NCI-H774 (cell line): ENCODE measurements at regions not wholly inside any gene's neighbourhood (a gene's known extent, or its start where the extent isn't known, plus 50 kb on each side); places are given as distances from the start of the nearest gene placed in this dataset.

Source experiments
- DNase-seq: peaks from one replicate; lab custom pipeline; 2025; lab: John Stamatoyannopoulos, UW

DNA sequence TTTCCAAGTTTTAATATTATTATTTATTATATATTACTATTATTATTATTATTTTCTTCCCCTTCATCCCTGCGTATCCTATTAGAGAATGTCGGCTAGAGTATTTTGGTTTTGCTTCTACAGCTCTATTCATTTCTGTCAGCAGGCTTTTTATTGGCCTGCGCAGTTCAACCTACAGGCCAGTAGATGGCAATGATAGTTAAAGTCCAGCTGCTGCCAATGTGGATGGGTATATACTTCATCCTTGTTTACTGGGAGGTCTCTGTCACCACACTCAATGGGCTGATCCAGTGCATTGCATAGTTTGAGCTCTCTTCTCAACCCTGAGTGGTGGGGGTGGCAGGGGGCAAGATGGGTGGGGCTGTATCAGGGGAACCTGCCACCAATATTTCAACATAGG lies 799.8 kb downstream of the NSUN3 start:
- DNase-seq, result no peak

DNA sequence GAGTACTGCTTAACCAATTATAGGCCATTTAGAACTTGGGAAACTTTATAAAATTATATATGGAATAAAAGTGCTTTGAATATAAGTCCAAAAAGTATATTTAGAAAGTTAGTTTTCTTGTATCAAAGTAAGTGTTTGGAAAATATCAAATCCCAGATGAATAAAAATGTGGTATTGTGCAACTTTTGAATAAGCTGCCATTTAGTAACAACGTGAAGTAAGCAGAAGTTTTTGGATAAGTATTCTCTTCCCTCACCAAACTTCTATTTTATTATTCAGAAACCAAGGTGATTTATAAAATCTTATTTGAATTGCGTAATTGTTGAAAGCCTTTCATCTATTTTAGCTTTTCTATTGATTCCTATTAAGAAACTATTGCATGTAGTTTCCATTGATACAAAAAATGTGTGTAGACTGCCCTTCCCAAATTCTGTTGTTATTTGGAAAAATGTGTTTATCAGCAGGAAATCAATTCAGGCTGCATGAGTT lies 806.2 kb downstream of the NSUN3 start:
- no peak for DNase-seq

DNA sequence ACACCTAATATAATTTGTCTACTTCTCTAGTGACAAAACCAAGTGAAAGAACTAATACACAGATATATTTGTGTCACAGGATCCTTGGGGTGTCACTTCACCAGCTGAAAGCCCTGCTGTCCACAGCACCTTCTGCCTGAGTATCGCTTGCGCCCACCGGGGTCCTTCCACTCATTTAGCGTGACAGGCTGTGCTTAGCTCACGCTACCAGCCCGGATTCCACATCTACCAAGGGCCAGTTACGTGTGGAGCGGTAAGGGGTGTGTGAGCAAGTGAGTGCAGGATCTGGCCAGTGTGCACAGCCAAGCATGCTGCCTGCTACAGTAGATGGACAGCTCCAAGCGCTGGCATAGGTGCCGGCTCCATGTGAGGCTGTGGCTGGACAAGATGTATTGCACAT lies 810.9 kb downstream of the NSUN3 start:
- no peak for DNase-seq

DNA sequence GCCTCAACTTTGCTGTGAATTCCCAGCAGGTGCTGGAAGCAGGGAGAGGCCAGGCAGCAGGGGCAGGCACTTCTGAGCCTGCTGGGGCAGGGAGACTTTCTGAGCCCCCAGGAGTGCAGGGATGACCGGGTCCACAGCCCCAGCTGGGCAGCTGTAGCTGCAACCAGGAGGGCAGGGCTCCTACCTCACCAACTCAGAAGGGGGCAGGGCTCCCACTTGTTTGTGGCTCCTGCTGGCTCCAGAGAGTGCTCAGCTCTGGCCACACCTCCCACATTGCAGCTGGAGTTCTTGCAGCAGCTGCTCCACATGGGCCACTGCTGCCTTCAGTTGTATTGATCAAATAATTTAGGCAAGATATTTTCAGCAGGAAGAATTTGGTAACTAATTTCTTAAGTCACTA lies 812.3 kb downstream of the NSUN3 start:
- DNase-seq, result no peak

DNA sequence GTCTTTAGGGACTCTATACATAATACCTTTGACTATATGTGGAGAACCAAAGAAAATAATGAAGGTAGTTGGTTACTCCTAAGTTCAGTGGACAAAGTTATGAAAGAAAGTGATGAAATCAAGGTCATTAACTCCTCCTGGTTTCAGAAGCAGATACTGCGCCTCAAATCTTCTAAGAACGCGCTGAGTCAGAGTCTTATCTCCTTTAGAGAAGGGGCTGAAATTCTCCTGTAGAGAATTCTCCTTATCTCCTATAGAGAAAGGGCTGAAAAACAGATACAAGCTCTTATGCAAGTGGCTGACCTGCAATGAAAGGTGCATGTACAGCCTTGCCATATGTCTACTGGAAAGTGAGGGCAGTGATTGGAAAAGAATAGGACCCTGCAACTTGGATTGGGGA lies 824.2 kb downstream of the NSUN3 start:
- no peak for DNase-seq

DNA sequence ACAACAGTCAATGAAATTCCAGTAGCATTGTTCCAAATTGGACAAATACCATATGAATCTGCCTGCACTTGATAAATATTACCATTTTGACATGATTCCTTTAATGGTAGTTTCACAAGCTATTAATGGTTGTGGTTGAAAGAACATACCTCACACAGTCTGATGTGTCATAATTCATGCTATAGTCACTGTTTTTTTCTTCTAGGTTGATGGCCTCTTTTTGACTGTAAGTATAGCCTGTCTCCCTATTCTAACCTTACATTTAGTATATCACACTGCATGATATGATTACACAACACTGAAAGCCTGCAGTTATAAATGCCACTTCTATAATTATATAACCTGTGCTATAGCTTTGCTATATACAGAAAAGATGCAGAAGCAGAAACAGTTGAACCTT lies 834.1 kb downstream of the NSUN3 start:
- DNase-seq, result no peak

DNA sequence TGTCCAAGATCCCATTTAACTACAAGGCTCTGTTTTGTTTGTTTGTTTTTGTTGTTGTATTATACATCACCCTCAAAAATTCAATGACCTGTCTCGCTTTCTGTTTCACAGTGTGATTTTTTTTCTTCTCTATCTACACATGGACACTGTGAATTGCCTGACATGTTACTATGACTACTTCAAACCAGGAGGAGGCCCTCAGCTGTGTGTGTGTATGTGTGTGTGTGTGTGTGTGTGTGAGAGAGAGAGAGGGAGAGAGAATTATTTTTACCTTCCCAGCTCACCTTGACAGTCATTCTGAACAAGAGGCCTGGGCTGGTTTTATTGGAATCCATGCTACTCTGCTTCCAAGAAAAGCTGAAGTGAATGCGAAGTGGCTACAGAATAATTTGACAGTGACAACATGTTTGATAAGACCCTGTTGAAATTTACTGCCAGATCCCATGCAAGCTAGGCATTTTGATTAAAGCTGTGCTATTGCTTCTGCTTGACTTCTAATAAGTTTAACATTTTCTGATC lies 841.4 kb downstream of the NSUN3 start:
- DNase-seq, result no peak

DNA sequence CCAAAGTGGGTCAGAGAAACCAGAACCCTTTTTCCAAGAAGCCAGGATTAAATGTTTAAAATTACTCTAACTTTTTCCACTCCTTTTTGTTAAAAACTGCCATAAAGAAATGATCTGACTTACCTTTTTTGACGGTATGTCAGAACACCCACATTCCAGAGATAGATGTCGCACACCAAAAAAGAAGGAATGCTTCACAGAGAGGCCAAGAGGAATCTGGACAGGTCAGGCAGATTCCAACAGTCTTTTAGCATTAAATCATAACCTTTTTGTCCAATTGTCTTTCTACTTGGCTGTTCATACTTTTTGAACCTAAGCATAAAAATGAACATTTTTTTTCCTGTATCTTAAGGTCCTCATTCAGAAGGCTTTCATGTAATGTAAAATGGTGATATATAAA lies 846.9 kb downstream of the NSUN3 start:
- DNase-seq, result no peak

DNA sequence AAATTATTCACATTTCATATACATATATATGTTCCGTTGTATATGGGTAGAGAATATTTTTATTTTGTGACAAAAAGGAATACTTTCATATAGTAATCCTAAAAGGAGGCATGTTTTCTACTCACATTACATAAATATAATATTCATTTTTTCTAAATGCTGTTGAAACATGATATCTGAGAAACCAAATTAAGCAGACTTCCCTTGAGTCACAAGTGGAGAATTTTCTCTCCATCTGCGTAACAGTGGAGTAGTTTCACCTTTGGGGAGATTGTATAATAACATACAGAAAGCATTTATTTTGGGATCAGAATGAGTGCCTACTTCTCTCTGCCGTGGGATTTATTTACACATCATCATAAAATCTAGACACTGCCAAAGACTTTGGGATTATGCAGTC lies 849.8 kb downstream of the NSUN3 start:
- DNase-seq, result no peak

DNA sequence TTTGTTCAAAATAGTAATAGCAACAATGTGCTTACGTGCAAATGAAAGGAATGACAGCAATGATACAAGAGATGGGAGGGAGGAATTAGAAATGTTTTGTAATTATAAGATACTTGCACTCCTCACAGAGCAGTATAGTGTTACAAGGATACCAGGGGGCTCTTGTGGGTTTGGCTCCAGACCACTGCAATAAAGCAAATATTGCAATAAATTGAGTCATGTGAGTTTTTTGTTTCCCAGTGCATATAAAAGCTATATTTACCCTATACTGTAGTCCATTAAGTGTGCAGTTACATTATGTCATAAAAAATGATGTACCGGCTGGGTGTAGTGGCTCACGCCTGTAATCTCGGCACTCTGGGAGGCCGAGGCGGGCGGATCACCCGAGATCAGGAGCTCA lies 864.3 kb downstream of the NSUN3 start:
- no peak for DNase-seq

DNA sequence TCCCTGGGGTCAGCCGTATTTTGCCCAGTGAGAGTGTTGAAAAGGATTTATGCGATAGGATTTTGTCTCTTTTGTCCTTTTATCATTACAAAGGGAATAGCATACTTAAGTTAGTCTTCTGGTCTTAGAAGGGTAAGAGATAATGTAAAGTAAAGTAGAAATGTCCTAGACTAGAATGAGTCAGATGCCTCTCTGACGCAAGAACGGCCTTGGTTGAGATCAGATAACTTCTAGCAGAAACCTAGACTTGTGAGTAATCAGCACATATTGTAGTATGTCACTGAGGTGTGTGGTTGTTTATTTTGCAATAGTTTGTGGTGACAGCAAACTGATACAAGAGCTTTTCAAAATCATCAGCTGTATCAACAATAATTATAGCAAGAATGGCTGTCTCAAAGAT lies 866.1 kb downstream of the NSUN3 start:
- DNase-seq, result no peak

DNA sequence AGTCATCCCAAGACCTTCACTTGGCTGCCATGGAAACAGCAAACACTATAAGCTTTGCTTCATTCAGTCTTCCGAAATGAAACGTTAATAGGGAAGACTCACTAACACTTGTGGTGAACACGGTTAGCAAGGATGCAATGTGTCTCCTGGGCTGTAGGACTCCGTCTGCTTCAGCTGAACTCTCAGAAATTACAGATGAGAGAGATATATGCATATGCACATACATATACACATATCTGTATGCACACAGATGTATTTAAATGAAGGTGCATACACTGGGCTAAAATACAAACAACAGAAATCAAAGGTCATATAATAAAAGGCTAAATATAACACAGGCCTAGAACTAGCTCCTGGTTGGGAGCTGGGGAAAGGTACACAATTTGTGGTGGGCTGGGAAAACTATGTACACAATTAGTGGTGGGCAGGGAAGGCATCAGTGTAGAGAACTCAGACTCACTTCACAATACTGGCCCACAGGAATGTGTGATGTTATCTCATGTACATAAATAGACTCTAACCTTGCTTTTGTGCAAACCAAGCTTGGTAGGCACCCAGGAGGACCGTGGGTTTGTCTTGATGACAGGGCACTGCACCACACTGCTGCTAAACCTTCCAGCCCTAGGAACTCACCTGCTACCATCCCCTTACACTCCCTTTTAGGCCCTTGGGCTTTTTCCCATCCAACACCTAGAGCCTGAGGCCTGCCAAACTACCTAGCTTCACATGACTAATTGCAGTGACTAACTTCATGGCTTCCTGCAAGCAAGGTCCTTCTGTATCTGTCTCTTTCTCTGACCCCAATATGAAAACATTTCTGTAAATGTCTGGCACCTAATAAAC lies 873.1 kb downstream of the NSUN3 start:
- DNase-seq, result no peak

DNA sequence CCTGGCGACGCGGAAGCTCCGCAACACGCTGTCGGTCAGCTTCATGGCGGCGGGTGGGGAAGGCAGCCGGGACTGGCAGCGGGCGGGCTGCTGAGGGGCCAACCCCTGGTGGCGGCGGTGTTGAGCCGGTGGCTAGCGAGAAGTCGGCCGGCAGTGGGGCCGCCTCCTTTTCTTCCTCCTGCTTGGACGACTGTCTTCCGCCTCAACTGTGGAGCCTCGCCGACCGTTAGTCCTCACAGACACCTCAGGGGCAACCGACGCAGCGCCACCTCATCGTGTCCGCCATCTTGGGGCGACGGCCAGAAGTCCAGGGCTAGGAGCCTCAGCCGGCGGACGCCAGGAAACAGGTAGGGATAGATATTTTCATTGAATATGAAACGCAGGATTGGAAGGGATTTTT lies 875.1 kb downstream of the NSUN3 start:
- no peak for DNase-seq

DNA sequence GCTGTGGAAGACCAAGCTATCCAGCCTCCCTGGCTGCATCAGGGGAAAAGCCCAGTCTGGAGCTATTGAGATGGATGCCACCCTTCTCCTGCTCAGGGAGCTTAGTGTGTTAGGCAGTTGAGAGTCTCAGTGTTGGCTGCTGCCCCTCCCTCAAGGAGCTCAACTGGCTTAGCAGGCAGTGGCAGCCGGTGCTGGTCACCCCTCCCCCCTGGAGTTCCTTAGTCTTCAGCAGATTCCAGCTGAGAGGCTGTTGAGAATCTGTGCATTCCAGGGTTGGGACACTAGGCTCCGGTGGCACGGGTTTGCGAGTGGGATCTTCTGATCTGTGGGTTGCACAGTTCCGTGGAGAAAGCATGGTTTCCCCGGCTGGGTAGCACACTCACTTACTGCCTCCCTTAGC lies 883.8 kb downstream of the NSUN3 start:
- no peak for DNase-seq

DNA sequence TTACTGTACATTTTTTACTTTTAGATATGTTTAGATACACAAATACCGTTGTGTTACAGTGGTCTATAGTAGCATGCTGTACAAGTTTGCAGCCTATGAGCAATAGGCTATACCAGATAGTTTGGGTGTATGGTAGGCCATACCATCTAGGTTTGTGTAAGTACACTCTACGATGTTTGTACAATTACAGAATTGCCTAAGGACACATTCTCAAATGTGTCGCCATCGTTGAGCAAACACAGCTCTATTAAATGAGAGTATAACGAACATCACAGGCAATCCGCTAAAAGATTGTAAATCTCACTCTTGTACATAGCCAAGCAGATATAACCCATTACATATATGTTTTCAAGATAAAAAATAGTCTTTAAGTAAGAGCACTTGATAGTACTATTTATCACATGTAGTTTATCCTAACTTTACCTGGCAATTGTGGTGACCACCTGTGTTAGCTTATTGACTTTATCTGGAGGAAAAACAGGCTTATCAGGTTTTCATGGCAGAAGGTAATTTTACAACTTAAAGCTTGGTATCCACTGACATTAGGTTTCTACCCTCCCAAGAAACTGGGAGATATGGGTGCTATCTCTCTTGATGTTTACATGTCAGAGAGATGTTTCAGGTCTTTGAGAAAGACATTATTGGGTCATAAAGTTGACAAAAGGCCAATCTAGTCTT lies 898.7 kb downstream of the NSUN3 start:
- DNase-seq, result no peak

DNA sequence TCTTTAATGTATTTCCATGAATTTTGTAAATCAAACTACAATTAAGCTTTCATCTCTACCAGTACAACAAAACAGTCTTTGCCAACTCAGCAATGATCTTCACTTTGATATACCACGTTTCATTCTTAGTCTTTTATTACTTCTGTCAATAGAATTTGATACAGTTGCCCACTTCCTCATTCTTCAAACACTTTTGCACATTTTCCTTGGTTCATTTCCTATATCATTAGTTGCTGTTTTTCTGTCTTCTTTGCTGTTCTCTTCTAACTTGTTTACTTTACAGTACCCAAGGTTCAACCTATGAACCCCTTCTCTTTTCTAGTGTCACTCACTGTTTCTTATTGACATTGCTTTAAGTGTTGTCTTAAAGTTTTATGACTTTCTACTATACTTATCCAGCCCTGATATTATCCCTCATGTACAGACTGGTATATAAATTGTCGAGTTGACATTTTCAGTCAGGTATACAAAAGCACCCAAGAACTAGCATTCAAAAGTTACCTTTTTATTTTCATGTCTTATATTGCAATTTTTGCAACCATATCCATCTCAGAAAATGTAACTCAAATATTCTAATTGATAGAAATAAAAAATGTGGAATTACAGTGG lies 903.1 kb downstream of the NSUN3 start:
- no peak for DNase-seq

DNA sequence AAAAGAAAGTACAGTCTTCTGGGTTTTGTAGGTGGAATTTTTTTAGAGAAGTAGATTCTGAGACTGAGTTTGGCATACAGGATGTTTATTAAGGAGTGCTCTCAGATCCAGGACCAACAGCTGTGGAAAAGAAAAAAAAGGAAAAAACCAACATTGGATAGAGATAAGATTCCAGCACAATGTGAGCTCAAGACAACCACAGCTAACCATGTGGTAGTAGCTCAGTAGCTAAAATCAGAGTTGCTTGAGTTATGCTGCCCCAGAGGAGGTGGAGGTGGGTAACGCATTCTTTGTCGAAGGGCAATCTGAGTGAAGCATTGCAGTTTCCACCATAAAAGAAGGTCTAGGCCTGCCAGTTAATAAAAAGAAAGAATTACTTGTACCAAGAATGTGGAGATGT lies 904.3 kb downstream of the NSUN3 start:
- no peak for DNase-seq

DNA sequence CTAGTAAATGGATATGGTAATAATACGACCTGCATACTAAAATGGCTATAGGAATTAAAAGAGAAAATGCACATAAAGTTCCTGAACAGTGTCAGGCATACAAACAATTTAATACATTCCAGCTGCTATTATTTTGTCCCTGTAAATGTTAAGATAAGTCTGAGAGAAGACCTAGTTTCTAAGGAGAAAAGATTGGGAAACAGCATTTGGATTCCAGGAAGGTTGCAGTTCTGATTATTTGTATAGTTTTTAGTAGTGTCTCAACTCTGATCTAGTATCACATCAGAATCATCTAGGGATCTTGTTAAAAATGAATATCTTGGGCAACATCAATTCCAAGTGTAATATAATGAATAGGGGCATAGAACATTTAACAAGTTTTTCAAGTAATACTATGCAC lies 905.7 kb downstream of the NSUN3 start:
- no peak for DNase-seq

DNA sequence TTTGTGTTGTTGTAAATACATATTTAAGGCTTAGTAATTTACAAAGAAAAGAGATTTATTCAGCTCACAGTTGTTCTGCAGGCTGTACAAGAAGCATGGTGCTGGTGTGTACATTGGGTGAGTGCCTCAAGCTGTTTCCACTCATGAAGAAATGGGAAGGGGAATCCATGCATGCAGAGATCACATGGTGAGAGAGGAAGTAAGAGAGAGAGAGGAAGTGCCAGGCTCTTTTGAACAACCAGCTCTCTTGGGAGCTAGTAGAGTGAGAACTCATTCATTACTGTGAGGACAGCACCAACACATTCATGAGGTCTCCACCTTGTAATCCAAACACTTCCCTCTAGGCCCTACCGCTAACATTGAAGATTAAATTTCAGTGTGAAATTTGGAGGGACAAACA lies 909.2 kb downstream of the NSUN3 start:
- no peak for DNase-seq

DNA sequence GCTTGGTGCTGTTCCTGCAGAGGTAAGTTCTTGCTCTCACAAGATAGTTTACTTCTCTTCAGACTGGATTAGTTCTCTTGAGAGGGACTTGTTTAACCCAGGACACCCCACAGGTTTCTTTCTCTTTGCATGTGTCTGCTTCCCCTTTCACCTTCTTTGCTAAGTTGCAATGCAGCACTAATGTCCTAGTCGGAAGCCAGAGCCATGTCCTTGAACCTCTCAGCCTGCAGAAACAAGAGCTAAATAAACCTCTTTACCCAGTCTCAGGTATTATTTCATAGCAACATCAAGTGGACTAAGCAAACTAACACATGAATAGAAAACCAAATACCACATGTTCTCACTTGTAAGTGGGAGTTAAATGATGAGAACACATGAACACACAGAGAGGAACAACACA lies 915.2 kb downstream of the NSUN3 start:
- peak; percentile 55 for DNase-seq

DNA sequence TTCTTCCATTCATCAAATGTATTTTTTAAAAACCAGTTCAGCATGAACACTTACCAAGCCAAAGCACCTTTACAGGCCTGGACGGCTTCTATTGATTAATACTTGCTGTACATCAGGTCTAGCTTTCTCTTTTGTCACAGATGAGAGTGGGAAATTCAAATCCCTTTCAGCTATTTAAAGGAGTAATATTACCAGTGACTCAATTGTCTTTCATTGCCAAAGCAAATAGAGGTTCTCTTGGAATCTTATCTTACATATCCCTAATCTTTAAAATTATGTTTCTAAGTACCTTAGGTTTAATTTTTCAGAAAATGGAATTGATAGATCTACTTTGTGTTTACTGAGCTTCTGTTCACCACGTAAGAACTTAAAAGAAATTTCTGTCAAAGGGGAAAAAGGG lies 922.9 kb downstream of the NSUN3 start:
- DNase-seq, result no peak

DNA sequence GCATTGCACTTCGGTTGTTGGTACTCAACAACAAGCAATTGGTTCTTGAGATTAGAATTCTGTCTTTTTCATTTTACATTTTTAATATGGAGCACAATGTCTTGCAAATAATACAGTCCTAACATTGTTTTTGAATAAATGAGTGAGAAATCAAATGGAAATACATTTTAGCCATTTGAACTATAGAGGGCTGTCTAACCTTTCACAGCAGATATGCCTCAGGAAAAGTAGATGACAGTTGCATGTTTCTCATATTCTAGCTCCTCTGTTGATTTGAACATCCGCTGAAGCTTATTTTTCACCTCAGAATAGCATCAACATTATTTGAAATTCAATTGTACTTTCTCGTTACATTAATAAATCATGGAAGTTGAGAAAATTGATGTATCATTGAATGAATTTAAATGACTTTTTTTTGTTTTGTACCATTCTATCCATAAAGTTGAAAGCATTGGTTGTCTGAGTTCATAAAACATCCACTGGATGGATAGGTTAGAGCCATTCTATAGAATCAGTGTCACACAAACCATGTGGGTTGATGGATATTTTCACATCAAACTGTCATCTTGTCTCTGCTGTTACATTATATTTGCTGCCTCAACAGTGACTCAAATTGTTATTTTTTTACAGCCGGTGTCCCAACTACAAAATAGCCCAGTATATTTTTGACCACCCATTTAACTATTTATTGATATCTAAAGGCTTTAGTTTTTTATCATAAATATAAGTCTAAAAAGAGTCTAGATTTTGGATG lies 928.3 kb downstream of the NSUN3 start:
- DNase-seq, result no peak
